ENCODE measurements at regions not wholly inside any gene's neighbourhood (a gene's known extent, or its start where the extent isn't known, plus 50 kb on each side); places are given as distances from the start of the nearest gene placed in this dataset.

DNA sequence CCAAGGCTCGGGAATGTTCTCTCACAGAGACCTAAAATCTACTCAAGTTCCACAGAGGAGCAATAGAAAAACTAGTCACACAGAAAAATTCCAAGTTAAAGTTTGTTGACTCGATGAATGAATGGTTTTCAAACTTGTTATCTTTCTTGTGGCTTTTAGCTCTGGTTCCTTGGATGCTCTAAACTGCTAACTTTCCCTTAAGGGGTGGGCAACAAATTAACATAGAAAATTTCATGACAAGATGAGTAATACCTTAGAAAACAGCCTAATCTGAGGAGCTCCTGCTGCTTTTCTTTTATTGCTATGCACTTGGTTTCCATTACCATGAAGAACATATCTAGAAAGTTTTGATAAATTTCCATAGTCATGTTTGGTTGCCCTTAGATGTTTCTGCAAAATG lies 100.2 kb upstream of the CCDC112 start:
- no peak overlapping the region for H3K4me2 ChIP-seq (ENCODE audit: insufficient read depth, insufficient read length, low read length)

More for the DNA sequence above, 100.2 kb upstream of the CCDC112 start:
- Histone ChIP-seq H3K4ac (ENCODE audit: low read depth, low read length) (no peak overlapping the region), H3K27ac (ENCODE audit: insufficient read length, low read depth, low read length) (no peak overlapping the region), H2AK5ac (ENCODE audit: insufficient read length, low read length) (no peak overlapping the region), H3K18ac (ENCODE audit: insufficient read length, low read depth, low read length) (no peak overlapping the region), H4K8ac (replicated peaks; ENCODE audit: insufficient read length, low read depth, low read length) (no peak overlapping the region), H3K79me1 (ENCODE audit: insufficient read depth, low read depth, low read length, poor library complexity, severe bottlenecking) (no peaks in the 10 kb centered on the region), H2BK15ac (ENCODE audit: low read depth, low read length) (no peak overlapping the region), H4K91ac (ENCODE audit: insufficient read length, low read depth, low read length) (no peak overlapping the region), H2BK20ac (ENCODE audit: low read depth, low read length, poor library complexity, severe bottlenecking) (no peak overlapping the region), H4K5ac (ENCODE audit: insufficient read length, low read depth, low read length) (no peak overlapping the region), H3K14ac (ENCODE audit: insufficient read depth, low read length) (no peak overlapping the region), H2AFZ (ENCODE audit: low read length) (no peak overlapping the region), H3K79me2 (ENCODE audit: insufficient read depth, low read length) (no peaks in the 10 kb centered on the region), H3T11ph (ENCODE audit: low read length) (no peak overlapping the region), H3K27me3 (ENCODE audit: insufficient read depth, low read length) (no peaks in the 10 kb centered on the region), H2BK5ac (ENCODE audit: insufficient read length, low read length) (no peak overlapping the region), H3K9ac (ENCODE audit: extremely low read depth, insufficient read length, low read length) (no peak overlapping the region), H2BK120ac (ENCODE audit: low read depth, low read length, poor library complexity, severe bottlenecking) (no peak overlapping the region), H3K23me2 (ENCODE audit: insufficient read length, low read depth, low read length, poor library complexity, severe bottlenecking) (no peaks in the 10 kb centered on the region), H3K23ac (ENCODE audit: insufficient read length, low read depth, low read length) (no peak overlapping the region), H3K56ac (ENCODE audit: insufficient read length, low read depth, low read length) (no peak overlapping the region), H3K4me1 (ENCODE audit: insufficient read depth, low read length) (no peaks in the 10 kb centered on the region), H4K20me1 (ENCODE audit: control insufficient read depth, insufficient read depth, insufficient read length) (no peaks in the 10 kb centered on the region), H2BK12ac (ENCODE audit: insufficient read length, low read depth, low read length) (no peak overlapping the region), H3K9me3 (ENCODE audit: control insufficient read depth, low read depth, low read length) (no peaks in the 10 kb centered on the region)
- Mint-ChIP-seq H3K27me3 (ENCODE audit: low read depth) (no peaks in the 10 kb centered on the region), H3K27ac (no peak overlapping the region), H3K4me3 (no peak overlapping the region), H3K4me1 (no peaks in the 10 kb centered on the region), H3K9me3 (peaks cover 7 to 15% of the 10 kb centered on the region in 2 experiments; a peak in 3 of 5 replicates), H3K36me3 (ENCODE audit: insufficient read depth in 1 of 3, low read depth in 3 of 3) (no peaks in the 10 kb centered on the region; a peak in 3 of 7 replicates)
- DNase-seq, result no peak
- TF ChIP-seq, protein P1, sequence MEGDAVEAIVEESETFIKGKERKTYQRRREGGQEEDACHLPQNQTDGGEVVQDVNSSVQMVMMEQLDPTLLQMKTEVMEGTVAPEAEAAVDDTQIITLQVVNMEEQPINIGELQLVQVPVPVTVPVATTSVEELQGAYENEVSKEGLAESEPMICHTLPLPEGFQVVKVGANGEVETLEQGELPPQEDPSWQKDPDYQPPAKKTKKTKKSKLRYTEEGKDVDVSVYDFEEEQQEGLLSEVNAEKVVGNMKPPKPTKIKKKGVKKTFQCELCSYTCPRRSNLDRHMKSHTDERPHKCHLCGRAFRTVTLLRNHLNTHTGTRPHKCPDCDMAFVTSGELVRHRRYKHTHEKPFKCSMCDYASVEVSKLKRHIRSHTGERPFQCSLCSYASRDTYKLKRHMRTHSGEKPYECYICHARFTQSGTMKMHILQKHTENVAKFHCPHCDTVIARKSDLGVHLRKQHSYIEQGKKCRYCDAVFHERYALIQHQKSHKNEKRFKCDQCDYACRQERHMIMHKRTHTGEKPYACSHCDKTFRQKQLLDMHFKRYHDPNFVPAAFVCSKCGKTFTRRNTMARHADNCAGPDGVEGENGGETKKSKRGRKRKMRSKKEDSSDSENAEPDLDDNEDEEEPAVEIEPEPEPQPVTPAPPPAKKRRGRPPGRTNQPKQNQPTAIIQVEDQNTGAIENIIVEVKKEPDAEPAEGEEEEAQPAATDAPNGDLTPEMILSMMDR (conservative IDR thresholded peaks at IDR 0.05), result no peak
- no CpG with 5 or more reads among the region's 2 CpGs for WGBS (ENCODE audit: extremely low coverage, insufficient read length, low lambda C conversion rate)
